HG03442 (cell line): ENCODE measurements at regions not wholly inside any gene's neighbourhood (a gene's known extent, or its start where the extent isn't known, plus 50 kb on each side); places are given as distances from the start of the nearest gene placed in this dataset.
A peak's percentile ranks its signal among the peaks of the same experiment; 100 is the strongest.
"Not testable (repeated sequence)": the region's sequence is repeated elsewhere in the genome, so short reads cannot be mapped to it uniquely, and the experiment has no call there.

Experiments
- ATAC-seq: cut with Tn5 transposase; IDR thresholded peaks from one replicate; pipeline ENCODE4 v1.9.1; 2021; ENCODE audit warnings: mild to moderate bottlenecking, moderate library complexity; ENCODE audit not compliant: unreplicated experiment

GRCh38 chr2:103166456-103167324, 404.9 kb downstream of the TMEM182 start:
- no peak for ATAC-seq

- no peak for ATAC-seq
Measured at GRCh38 chr2:103167599-103167998, 405.8 kb downstream of the TMEM182 start.

DNA sequence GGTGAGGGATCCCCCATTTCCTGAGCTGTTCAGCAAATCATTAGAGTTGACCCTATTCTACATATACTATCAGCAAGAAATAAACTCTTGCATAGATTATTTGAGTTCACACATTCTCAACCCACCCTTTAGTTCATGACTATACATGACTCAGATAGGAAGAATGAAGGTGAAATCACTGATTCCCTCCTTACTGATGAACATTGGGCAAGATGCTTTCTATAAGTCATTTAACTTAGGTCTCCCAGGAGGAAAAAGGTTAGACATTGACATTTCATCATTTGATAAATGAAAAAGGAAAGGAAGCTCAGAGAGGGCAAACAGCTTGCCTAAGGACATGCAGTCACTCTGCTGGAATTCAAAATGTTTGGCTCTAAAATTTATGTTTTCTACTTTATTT, 408.0 kb downstream of the TMEM182 start:
- no peak for ATAC-seq

DNA sequence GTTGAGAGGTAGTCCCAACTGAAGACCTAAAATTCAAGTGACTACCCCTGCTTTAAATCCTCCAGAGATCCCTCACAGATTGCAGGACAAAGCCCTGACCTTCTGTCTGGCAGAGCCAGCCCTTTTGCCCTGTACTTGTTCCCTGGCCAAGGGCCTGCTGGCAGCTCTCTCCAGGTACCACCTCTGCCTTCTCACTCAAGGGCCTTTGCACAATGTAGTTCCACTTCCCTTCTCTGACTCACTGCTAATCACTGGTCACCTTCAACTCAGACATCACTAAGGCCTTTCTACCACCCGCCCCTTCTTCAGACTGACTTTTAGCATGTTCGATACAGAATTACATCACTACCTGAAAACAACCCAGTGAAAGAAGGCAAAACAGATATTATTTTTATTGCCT, 411.0 kb downstream of the TMEM182 start:
- no peak for ATAC-seq

DNA sequence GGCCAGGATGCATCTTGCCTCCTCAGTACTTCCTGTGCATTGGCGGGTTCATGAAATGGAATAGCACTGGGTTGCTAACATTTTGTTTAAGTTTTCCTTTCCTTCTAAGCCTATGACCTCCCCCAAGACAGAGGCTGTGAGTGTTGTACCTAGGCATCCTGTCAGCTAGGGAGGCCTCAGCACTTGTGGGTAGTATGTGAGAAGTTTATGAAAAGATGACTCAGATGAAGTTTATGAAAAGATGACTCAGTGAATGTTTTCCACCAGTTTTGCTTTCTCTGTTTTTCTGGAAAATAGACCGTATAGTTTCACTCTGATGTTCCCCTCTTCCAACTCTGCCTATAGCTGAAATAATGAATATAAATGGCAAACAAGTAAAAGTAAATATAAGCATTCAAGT, 412.9 kb downstream of the TMEM182 start:
- ATAC-seq, result no peak

GRCh38 chr2:103176294-103176915, 414.6 kb downstream of the TMEM182 start:
- ATAC-seq, result no peak

- ATAC-seq, result no peak
Measured at GRCh38 chr2:103179798-103180197, 418.0 kb downstream of the TMEM182 start.

DNA sequence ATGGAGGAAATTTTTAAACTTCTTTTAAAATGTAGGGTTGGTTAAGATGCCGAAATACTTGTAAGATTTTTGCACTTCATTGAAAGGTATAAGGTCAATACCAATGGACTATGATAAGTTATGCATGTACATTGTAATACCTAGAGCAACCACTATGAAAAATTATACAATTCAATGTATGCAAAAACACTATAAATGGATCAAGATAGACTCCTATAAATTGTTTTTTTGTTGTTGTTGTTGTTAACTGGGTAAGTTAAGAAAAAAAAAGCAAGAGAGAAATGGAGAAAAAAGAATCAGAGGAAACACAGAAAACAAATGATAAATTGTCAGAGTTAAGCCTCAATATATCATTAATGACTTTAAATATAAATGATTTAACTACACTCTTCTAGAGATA, 421.2 kb downstream of the TMEM182 start:
- peak; percentile 39 for ATAC-seq

GRCh38 chr2:103196802-103197201, 435.0 kb downstream of the TMEM182 start:
- no peak for ATAC-seq

DNA sequence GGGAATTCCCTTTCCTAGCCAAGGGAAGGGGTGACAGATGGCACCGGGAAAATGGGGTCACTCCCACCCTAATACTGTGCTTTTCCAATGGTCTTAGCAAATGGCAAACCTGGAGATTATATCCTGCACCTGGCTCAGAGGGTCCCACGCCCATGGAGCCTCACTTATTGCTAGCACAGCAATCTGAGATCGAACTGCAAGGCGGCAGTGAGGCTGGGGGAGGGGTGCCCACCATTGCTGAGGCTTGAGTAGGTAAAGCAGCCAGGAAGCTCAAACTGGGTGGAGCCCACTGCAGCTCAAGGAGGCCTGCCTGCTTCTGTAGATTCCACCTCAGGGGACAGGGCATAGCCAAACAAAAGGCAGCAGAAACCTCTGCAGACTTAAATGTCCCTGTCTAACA, 438.9 kb downstream of the TMEM182 start:
- not testable (repeated sequence) for ATAC-seq

- no peak for ATAC-seq
Measured at GRCh38 chr2:103208916-103209315, 447.1 kb downstream of the TMEM182 start.

DNA sequence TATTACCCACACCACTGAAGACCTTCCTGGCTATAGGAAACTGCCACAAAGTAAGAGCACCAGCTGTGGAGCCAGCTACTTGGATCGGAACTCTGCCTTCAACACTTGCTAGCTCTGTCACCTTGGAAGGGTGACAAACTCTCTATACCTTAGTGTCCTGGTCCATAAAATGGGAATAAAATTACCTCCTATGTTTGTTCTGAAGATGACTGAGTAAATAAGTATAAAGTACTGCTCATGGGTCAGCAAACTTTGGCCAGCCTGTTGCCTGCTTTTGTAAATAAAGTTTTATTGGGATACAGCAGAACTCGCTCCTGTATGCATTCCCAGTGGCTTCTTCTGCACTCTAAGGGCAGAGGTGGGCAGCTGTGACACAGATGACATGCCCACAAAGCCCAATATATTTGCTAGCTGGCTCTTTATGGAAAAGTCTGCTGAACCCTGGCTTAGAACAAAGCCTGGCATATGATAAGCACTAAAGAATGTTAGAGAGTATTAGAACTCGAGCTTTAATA, 451.3 kb downstream of the TMEM182 start:
- ATAC-seq, result no peak

DNA sequence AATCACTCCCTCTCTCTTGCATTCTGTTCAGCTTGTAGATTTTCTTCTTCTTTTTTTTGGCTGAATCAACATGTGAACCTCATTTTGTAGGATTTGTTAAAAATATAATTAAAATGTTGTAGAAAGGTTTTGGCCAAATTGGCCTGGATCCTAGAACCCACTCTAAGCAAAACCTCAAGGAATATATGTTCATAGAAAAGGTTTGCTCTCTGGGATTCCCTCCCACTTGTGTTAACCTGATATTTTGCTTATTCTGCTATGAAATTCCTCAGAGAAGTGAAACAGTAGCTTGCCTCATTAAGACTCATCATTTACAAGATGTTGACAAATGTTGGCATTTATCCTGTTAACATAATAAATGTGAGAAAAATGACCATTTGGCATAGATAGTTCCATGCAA, 456.7 kb downstream of the TMEM182 start:
- no peak for ATAC-seq

- no peak for ATAC-seq
Measured at GRCh38 chr2:103219398-103219797, 457.6 kb downstream of the TMEM182 start.

GRCh38 chr2:103222969-103223368, 461.1 kb downstream of the TMEM182 start:
- no peak for ATAC-seq

- ATAC-seq, result no peak
Measured at GRCh38 chr2:103230796-103231195, 469.0 kb downstream of the TMEM182 start.

GRCh38 chr2:103232865-103233264, 471.0 kb downstream of the TMEM182 start:
- ATAC-seq, result no peak

DNA sequence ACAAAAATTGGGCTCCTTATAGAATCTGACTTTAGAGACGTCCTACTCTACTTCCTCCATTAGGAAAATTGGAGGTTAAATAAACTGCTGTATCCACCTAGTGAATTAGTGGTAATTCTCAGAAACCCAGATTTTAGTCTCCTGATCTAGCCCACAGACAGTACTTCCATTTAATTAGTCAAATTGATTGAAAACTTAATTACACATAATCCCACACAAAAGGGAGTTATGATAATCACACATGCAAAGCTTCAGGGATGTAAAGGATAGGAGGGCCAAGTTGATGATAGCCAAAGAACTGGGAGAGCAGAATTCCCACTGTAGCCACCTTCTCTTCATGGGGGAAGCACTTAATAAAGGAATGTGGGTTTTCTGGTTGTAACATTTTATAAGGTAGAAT, 471.9 kb downstream of the TMEM182 start:
- ATAC-seq, result no peak

- no peak for ATAC-seq
Measured at GRCh38 chr2:103235283-103235682, 473.5 kb downstream of the TMEM182 start.

- ATAC-seq, result no peak
Measured at GRCh38 chr2:103249462-103249861, 487.6 kb downstream of the TMEM182 start.

DNA sequence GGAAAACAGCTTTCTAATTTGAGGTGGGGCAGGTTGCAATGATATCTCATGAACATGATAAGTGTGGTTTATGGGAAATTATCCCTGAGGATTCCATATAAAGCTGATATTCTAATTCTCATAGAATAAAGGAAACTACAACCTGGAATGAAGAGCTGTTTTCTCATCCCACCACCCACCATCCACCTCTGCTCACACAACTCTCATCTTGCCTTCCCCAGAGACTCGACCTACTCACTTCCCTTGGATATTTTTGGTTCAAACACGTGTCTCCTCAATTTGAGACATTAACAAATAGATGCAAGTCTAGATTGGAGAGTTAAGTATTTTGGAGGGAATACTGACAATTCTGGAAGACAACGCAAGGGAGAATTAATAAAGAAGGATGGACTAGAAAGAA, 490.9 kb downstream of the TMEM182 start:
- ATAC-seq, result no peak

- ATAC-seq, result no peak
Measured at GRCh38 chr2:103254611-103255010, 492.8 kb downstream of the TMEM182 start.
